Osteoblast (primary cell): ENCODE measurements at regions not wholly inside any gene's neighbourhood (a gene's known extent, or its start where the extent isn't known, plus 50 kb on each side); places are given as distances from the start of the nearest gene placed in this dataset.

ENCODE experiments used
- DNase-seq: peaks from one replicate; pipeline ENCODE4 v3.0.0; 2011; ENCODE audit warnings: low spot score, mixed read lengths; ENCODE audit not compliant: insufficient read length; ENCODE audit errors: missing footprints
- H2AFZ ChIP-seq: 2 replicates; pipeline ENCODE4 v1.6.0; 2011; ENCODE audit warnings: mild to moderate bottlenecking, low read length
- H3K27ac ChIP-seq: 2 replicates; pipeline ENCODE4 v1.5.1; 2011; ENCODE audit warnings: mild to moderate bottlenecking, low read depth, low read length, moderate library complexity
- H3K27me3 ChIP-seq: 2 replicates; pipeline ENCODE4 v1.6.0; 2012; ENCODE audit warnings: mild to moderate bottlenecking, control low read depth, inconsistent platforms, low read length, moderate library complexity; ENCODE audit not compliant: insufficient read depth
- H3K36me3 ChIP-seq: 2 replicates; pipeline ENCODE4 v1.5.1; 2011; ENCODE audit warnings: mild to moderate bottlenecking, low read length, control low read depth, moderate library complexity; ENCODE audit not compliant: insufficient read depth
- H3K4me1 ChIP-seq: 2 replicates; pipeline ENCODE4 v1.5.1; 2011; ENCODE audit warnings: mild to moderate bottlenecking, low read length, control low read depth, moderate library complexity; ENCODE audit not compliant: insufficient read depth
- H3K4me2 ChIP-seq: 2 replicates; pipeline ENCODE4 v1.6.0; 2011; ENCODE audit warnings: mild to moderate bottlenecking, low read length; ENCODE audit not compliant: insufficient read depth
- H3K4me3 ChIP-seq: fragments of 200-600 bp; sonication (generic); 3 replicates; pipeline ENCODE4 v1.5.1; 2012; ENCODE audit warnings: mild to moderate bottlenecking, low read length, inconsistent platforms; ENCODE audit not compliant: insufficient read depth
- H3K79me2 ChIP-seq: 2 replicates; pipeline ENCODE4 v1.6.0; 2012; ENCODE audit warnings: mild to moderate bottlenecking, low read length, control low read depth, inconsistent platforms; ENCODE audit not compliant: insufficient read depth
- H3K9me3 ChIP-seq: 2 replicates; pipeline ENCODE4 v1.5.1; 2011; ENCODE audit warnings: low read depth, low read length, control low read depth
- H4K20me1 ChIP-seq: 2 replicates; pipeline ENCODE4 v1.6.0; 2012; ENCODE audit warnings: mild to moderate bottlenecking, low read length, control low read depth; ENCODE audit not compliant: insufficient read depth
- TF ChIP-seq, protein P1 (sequence below): IDR thresholded peaks from 2 replicates; pipeline ENCODE4 v1.5.1; 2011; ENCODE audit warnings: mild to moderate bottlenecking, low read depth, low read length, moderate library complexity; ENCODE audit errors: extremely low read depth

- Histone ChIP-seq H3K36me3 (no peaks in the 10 kb centered on the region), H3K9me3 (no peaks in the 10 kb centered on the region), H3K27ac (no peak overlapping the region), H4K20me1 (no peaks in the 10 kb centered on the region), H3K4me1 (no peaks in the 10 kb centered on the region), H3K79me2 (no peaks in the 10 kb centered on the region), H3K27me3 (no peaks in the 10 kb centered on the region), H3K4me2 (no peak overlapping the region), H3K4me3 (no peak overlapping the region), H2AFZ (no peak overlapping the region)
- DNase-seq: no peak
- TF ChIP-seq, protein P1, sequence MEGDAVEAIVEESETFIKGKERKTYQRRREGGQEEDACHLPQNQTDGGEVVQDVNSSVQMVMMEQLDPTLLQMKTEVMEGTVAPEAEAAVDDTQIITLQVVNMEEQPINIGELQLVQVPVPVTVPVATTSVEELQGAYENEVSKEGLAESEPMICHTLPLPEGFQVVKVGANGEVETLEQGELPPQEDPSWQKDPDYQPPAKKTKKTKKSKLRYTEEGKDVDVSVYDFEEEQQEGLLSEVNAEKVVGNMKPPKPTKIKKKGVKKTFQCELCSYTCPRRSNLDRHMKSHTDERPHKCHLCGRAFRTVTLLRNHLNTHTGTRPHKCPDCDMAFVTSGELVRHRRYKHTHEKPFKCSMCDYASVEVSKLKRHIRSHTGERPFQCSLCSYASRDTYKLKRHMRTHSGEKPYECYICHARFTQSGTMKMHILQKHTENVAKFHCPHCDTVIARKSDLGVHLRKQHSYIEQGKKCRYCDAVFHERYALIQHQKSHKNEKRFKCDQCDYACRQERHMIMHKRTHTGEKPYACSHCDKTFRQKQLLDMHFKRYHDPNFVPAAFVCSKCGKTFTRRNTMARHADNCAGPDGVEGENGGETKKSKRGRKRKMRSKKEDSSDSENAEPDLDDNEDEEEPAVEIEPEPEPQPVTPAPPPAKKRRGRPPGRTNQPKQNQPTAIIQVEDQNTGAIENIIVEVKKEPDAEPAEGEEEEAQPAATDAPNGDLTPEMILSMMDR: no peak
Observed at GRCh38 chr9:1957856-1958255, 57.3 kb upstream of the SMARCA2 start.

DNA sequence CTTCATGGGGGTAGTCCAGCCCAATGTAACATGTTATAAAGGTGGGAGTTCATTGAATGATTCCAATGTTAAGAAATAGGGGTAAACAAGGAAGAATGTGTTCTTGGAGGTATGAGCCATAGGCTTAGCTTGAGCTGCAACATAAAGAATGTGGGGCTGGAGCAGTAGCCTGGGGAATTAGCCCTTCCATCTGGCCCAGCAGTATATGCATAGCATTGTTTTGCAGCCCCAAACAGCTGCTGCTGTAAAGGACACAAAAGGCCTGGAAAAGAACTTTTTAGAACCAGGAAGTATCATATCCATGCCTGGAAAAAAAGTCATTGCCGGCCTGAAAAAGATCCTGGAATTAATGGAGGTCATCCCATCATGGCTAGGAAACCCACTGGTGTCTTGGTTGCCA is 55.8 kb upstream of the SMARCA2 start:
- Histone ChIP-seq H2AFZ (no peak overlapping the region), H4K20me1 (no peaks in the 10 kb centered on the region), H3K4me2 (no peak overlapping the region), H3K27me3 (no peaks in the 10 kb centered on the region), H3K4me1 (no peaks in the 10 kb centered on the region), H3K79me2 (no peaks in the 10 kb centered on the region), H3K9me3 (no peaks in the 10 kb centered on the region), H3K36me3 (no peaks in the 10 kb centered on the region), H3K27ac (no peak overlapping the region), H3K4me3 (no peak overlapping the region)
- TF ChIP-seq, protein P1: no peak
- DNase-seq: no peak

DNA sequence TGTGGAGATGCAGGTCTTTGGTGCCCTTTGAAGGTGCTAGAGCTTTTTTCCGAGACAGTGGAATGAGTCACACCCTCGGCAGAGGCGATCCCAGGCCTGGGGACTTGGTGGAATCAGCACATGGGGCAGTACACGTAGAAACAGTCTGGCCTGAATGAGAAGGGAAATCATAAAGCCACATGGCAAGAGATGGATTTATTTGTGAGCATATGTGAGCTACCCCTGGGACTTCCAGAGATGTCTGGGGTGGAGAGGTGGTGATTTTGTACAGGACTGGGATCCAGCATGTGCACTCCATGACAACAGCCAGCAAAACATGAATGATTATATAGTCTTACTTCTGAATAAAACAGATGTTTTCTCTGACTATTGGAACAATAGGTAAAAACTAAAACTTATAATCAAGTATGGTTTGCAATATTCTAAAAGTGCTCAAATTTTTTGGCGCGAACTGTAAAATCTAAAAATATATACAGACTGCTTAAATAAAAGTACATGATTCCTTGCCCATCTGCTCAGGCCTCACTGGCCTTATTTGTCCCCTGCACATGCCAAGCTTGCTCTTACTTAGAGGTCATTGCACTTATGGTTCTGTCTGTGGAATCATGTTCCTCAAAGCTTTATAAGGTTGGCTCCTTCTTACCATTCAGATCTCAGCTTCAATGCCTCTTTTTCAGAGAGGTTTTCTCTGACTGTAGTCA is 54.7 kb upstream of the SMARCA2 start:
- Histone ChIP-seq H3K27ac (no peak overlapping the region), H3K4me2 (no peak overlapping the region), H3K27me3 (no peaks in the 10 kb centered on the region), H3K9me3 (no peaks in the 10 kb centered on the region), H3K36me3 (no peaks in the 10 kb centered on the region), H4K20me1 (no peaks in the 10 kb centered on the region), H3K79me2 (no peaks in the 10 kb centered on the region), H3K4me1 (no peaks in the 10 kb centered on the region), H2AFZ (no peak overlapping the region), H3K4me3 (no peak overlapping the region)
- DNase-seq: no peak
- TF ChIP-seq, protein P1: no peak

DNA sequence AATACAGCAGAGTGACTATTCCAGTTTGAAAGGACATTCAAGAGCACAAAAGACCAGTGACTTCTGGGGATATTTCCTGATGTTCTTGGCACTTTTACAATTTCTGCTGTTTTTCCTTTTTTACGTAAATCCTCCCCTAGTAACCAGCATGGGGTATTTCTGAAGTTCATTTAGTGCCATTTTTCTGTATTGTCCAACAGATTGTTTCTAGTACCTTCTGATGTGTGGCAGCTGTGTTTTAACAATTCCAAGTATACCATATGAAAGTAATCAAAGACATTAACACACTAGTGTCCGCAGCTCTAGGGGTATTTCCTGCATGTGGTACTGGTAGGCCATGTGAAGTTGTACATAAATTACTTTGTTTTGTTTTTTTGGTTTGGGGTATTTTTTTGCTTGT is 53.0 kb upstream of the SMARCA2 start:
- Histone ChIP-seq H3K4me1 (no peaks in the 10 kb centered on the region), H3K36me3 (no peaks in the 10 kb centered on the region), H3K27me3 (no peaks in the 10 kb centered on the region), H4K20me1 (no peaks in the 10 kb centered on the region), H2AFZ (no peak overlapping the region), H3K4me3 (no peak overlapping the region), H3K9me3 (no peaks in the 10 kb centered on the region), H3K4me2 (no peak overlapping the region), H3K79me2 (no peaks in the 10 kb centered on the region), H3K27ac (no peak overlapping the region)
- TF ChIP-seq, protein P1: no peak
- no peak for DNase-seq
